Kidney epithelial cell (primary cell): ENCODE measurements at regions not wholly inside any gene's neighbourhood (a gene's known extent, or its start where the extent isn't known, plus 50 kb on each side); places are given as distances from the start of the nearest gene placed in this dataset.

Source experiments
- DNase-seq: peaks from one replicate; pipeline ENCODE4 v3.0.0-alpha.2; 2010; ENCODE audit warnings: low read depth
- H3K27me3 ChIP-seq: 2 replicates; pipeline ENCODE4 v1.6.0; 2011; ENCODE audit warnings: low read length; ENCODE audit not compliant: control insufficient read depth, insufficient read depth
- H3K36me3 ChIP-seq: 2 replicates; pipeline ENCODE4 v1.5.1; 2011; ENCODE audit warnings: low read length; ENCODE audit not compliant: control insufficient read depth, insufficient read depth
- H3K4me3 ChIP-seq: 2 replicates; pipeline ENCODE4 v1.5.1; 2011; ENCODE audit warnings: low read depth, mild to moderate bottlenecking, control low read depth, low read length
- CTCF ChIP-seq: IDR thresholded peaks from 2 replicates; pipeline ENCODE4 v1.5.1; 2011; ENCODE audit warnings: mild to moderate bottlenecking, moderate library complexity, low read length, control low read depth, inconsistent platforms; ENCODE audit not compliant: insufficient read depth, poor library complexity, severe bottlenecking

GRCh38 chr6:3510178-3510577 lies 53.3 kb upstream of the SLC22A23 start:
- DNase-seq, result no peak
- Histone ChIP-seq H3K36me3 (no peaks in the 10 kb centered on the region), H3K27me3 (no peaks in the 10 kb centered on the region), H3K4me3 (no peak overlapping the region)
- TF ChIP-seq CTCF, result no peak

- DNase-seq, result no peak
Observed at GRCh38 chr6:3509336-3509735, 52.5 kb upstream of the SLC22A23 start.

GRCh38 chr6:3506751-3507383 lies 50.0 kb upstream of the SLC22A23 start:
- Histone ChIP-seq H3K27me3 (no peaks in the 10 kb centered on the region), H3K36me3 (no peaks in the 10 kb centered on the region), H3K4me3 (no peak overlapping the region)
- DNase-seq, result no peak
- no peak for TF ChIP-seq CTCF

More at GRCh38 chr6:3509336-3509735, 52.5 kb upstream of the SLC22A23 start:
- H3K27me3 ChIP-seq, result no peaks in the 10 kb centered on the region
- no peaks in the 10 kb centered on the region for H3K36me3 ChIP-seq
- no peak for TF ChIP-seq CTCF
- H3K4me3 ChIP-seq, result no peak overlapping the region
